HG02798 (cell line): ENCODE measurements at regions not wholly inside any gene's neighbourhood (a gene's known extent, or its start where the extent isn't known, plus 50 kb on each side); places are given as distances from the start of the nearest gene placed in this dataset.
"Not testable (repeated sequence)": the region's sequence is repeated elsewhere in the genome, so short reads cannot be mapped to it uniquely, and the experiment has no call there.

Source experiments
- ATAC-seq: cut with Tn5 transposase; IDR thresholded peaks from one replicate; pipeline ENCODE4 v1.9.1; 2021; ENCODE audit warnings: mild to moderate bottlenecking; ENCODE audit not compliant: unreplicated experiment, poor library complexity

GRCh38 chr1:187928288-187928687, 1099.5 kb downstream of the PLA2G4A start:
- ATAC-seq, result peak; percentile 65

- ATAC-seq, result no peak
These were observed 1099.9 kb downstream of the PLA2G4A start for GRCh38 chr1:187928696-187929095.

- no peak for ATAC-seq
These were observed 1103.0 kb downstream of the PLA2G4A start for GRCh38 chr1:187931776-187932175.

GRCh38 chr1:187933562-187934419, 1105.0 kb downstream of the PLA2G4A start:
- ATAC-seq, result no peak

GRCh38 chr1:187936667-187937066, 1107.9 kb downstream of the PLA2G4A start:
- ATAC-seq, result no peak

- no peak for ATAC-seq
These were observed 1109.3 kb downstream of the PLA2G4A start for GRCh38 chr1:187938092-187938491.

GRCh38 chr1:187942986-187943385, 1114.2 kb downstream of the PLA2G4A start:
- no peak for ATAC-seq

- peak; percentile 41 for ATAC-seq
These were observed 1115.1 kb downstream of the PLA2G4A start for GRCh38 chr1:187943606-187944403.

GRCh38 chr1:187946661-187947060, 1117.9 kb downstream of the PLA2G4A start:
- not testable (repeated sequence) for ATAC-seq

- no peak for ATAC-seq
These were observed 1118.6 kb downstream of the PLA2G4A start for GRCh38 chr1:187947359-187947758.

GRCh38 chr1:187948170-187948794, 1119.5 kb downstream of the PLA2G4A start:
- ATAC-seq, result no peak

GRCh38 chr1:187949567-187949966, 1120.8 kb downstream of the PLA2G4A start:
- no peak for ATAC-seq

GRCh38 chr1:187951817-187952216, 1123.1 kb downstream of the PLA2G4A start:
- ATAC-seq, result no peak

GRCh38 chr1:187952446-187952845, 1123.7 kb downstream of the PLA2G4A start:
- no peak for ATAC-seq

GRCh38 chr1:187956975-187957374, 1128.2 kb downstream of the PLA2G4A start:
- no peak for ATAC-seq

GRCh38 chr1:187958207-187958606, 1129.5 kb downstream of the PLA2G4A start:
- no peak for ATAC-seq

- no peak for ATAC-seq
These were observed 1130.3 kb downstream of the PLA2G4A start for GRCh38 chr1:187959062-187959461.

GRCh38 chr1:187960125-187960638, 1131.4 kb downstream of the PLA2G4A start:
- no peak for ATAC-seq

- ATAC-seq, result no peak
These were observed 1133.1 kb downstream of the PLA2G4A start for GRCh38 chr1:187961895-187962294.

GRCh38 chr1:187971851-187972250, 1143.1 kb downstream of the PLA2G4A start:
- no peak for ATAC-seq

- ATAC-seq, result no peak
These were observed 1148.5 kb downstream of the PLA2G4A start for GRCh38 chr1:187977298-187977697.
